UCSD-AML1 (cell line): ENCODE measurements at regions not wholly inside any gene's neighbourhood (a gene's known extent, or its start where the extent isn't known, plus 50 kb on each side); places are given as distances from the start of the nearest gene placed in this dataset.
"Not testable (repeated sequence)": the region's sequence is repeated elsewhere in the genome, so short reads cannot be mapped to it uniquely, and the experiment has no call there.

ENCODE experiments used
- DNase-seq: peaks from one replicate; lab custom pipeline; 2025; ENCODE audit not compliant: unreplicated experiment; lab: John Stamatoyannopoulos, UW

DNA sequence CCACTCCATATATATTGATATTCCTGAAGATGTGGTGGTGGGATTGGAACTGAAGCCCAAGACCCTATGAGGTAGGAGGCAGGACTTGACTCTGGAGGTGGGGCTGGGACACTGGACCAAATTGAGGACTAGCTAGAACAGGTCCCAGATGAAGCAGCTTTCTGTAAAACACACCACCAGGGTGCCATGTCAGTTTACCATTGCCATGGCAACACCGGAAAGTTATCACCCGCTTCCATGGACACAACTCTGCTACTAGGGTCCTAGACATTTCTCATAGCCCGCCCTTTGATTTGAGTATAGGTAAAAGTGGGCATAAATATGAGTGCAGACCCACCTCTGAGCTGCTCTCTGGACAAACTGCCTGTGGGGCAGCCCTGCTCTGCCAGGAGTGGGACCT, 490.5 kb upstream of the PFKP start:
- no peak for DNase-seq

DNA sequence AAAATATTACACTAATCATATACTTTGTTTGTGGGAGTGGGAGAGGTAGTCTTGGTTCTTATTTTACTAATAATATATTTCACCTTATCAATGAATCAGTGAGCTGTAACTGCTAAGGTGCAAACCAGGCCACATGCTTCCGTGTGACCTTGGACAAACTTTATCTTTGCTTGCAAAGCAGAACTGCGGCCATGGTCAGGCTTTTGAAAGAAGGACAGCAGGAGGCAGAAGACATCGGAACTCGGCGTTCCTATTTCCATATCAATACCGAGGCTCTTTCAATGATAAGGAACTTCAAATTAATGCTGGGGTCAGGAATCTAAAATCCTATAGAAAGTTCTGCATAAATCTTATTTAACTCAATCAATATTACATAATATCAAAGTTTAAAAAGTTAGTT, 491.9 kb upstream of the PFKP start:
- no peak for DNase-seq

DNA sequence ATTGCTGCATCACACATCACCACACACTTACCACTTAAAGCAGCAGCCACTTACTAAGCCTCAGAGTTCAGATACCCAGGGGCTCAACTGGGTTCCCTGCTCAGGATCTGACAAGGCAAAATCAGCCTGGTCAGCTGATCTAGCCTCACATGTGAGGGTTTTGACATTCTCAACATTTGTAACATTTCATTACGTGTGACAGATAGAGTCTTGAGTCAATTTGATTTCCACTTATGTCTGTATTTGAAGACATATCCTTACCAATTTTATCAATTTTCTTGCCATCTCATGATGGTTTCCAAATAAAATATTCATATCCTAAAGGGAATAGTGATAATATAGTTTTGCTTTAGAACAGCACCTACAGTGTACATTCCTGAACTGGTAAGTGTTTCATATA, 494.7 kb upstream of the PFKP start:
- no peak for DNase-seq

DNA sequence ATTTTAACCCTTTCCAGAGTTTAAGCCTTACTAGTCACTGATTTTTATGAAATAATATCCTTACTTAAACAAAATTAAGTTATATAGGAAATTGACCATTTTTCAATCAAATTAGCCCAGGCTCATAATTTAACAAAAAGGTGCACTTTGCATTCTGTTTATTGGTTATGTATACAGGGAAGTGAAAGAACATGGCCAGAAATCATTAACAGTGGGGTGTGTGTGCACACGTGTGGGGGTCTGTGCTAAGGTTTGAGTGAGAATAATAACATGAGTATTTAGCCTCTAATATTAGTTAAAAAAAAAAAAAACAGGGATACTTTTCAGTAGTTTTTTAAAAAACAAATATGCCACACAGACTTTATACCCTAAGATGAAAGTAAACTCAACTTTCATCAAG, 510.5 kb upstream of the PFKP start:
- DNase-seq = no peak

DNA sequence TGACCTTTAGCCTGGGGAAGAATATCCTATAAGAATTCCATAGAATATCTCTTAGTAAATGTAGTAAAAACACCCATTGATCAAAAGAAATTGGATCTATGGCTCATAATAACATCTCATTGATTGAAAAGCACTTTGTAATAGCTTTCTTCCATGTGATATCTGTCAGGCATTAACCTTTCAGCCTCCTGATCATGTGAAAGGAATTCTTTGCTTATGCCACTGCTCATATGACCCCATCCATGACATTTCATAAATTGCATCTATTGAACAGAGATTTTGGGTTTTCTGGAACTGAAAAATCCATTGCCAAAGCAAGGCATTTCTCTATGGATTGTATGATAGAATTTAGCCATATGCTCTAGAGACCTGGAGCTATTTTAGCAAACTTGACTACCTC, 519.3 kb upstream of the PFKP start:
- DNase-seq = no peak

DNA sequence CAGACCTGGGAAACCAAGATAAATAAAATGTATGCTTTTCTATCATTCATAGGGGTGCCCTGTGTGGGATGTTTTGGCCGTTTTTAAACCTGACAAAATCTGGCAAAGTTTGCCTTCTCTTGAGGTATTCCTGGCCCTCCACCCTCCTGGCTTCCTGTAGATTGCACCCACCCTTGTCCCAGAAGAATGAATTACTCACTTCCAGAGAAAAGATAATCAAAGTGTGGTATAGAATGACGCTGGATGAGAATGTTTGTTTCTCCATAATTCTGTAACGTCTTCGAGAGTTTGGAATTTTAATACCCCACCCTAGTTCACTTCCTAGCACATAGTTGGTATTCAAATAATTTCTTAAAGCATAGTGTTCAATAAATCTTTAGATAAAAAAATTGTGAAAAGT, 519.7 kb upstream of the PFKP start:
- DNase-seq = no peak

DNA sequence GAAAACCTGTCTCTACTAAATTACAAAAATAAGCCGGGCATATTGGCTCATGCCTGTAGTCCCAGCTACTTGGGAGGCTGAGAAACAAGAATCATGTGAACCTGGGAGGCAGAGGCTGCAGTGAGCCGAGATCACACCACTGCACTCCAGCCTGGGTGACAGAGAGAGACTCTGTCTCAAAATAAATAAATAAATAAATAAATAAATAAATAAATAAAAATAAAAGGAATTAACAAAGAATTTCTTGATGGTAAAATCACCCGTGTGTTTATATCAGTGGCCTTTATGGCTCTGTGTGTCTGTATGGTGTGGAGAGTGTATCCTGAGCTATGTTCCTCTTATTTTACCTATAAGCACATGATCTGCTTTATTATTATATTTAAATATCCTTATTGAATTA, 520.5 kb upstream of the PFKP start:
- not testable (repeated sequence) for DNase-seq

DNA sequence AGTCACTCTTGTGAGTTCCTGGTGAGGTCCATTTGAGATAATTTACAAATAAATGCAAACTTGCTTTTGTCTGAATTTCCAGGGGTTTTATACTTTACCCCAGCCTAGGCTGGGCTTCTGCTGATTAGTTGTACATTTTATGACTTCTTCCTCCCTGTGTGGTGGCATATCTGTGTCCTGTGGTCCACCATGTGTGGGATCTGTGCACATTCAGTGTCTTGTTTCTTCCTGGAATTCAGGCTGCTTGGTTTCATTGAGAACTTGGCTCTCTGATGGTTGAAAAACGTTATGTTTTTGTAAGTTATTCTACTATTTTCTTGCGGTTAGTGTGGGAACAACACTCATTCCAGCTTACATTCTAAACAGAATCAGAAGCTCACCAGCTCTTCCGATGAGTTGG, 523.4 kb upstream of the PFKP start:
- no peak for DNase-seq

DNA sequence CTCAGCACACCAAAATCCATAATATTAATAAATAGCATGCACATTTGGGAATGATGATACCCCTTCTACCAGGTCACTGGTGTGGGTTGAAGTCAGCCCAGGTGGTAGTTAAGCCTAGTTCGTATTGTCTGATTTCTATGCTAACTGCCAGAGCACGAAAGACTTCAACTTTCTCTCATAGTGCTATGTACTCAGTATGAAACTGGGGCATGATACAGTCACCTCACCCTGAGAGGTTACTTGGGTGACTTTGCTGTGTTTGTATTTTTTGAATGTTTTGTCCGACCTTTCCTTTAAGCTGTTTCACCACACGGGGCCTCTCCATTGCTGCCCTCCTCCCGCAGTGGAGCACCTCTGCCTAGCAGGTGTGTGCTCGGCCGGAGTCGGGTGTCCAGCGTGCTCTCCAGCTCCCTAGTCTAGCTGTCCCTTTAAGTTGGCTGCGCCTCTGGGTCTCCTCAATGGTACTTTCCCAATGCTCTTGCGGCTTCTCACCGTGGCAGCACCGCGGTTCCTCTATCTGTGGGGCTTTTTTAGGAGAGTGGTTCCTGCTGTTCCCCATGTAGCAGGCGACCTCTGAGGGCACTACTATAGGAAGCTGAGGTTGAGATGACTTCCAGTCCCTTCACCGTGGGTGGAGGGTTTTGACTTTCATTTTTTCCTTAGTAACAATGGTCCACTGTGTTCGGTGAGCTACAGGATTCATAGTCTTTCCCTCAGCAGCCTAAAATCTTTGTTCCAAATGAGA, 524.0 kb upstream of the PFKP start:
- DNase-seq = peak; percentile 54

DNA sequence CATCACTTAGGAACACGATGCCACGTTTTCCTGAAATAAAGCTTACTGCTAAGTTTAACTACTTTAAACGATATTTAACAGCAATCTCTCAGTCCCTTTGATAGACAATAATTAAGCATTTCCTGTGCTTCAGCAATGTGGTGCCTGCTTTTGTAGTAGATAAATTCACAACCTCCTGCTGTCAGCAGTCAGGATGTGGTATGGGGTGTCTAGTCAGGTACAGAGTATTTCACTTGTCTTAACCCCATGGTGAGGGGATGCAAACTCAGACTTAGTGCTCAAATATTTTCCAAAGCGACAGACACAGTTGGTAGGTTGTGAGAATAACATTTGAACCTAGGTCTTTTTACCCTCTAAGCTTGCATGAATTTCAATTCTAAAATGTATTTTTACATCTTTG, 526.2 kb upstream of the PFKP start:
- no peak for DNase-seq

DNA sequence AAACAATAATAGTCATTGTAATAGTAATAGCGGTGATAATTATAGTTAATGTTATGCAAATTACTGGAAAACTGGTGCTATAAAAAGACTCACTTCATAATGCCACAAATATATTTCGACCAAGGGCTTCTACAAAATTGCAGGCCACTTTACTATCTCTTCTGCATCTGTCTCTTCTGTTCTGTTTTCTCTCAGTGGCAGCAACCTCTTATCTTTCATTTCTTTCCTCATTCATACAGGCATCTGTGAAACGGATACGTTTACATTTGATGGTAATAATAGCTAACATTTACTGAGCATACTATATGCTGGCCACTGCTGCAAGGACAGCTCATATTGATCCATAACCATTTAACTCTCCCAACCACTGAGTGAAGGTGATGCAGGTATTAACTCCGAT, 537.4 kb upstream of the PFKP start:
- DNase-seq = no peak

DNA sequence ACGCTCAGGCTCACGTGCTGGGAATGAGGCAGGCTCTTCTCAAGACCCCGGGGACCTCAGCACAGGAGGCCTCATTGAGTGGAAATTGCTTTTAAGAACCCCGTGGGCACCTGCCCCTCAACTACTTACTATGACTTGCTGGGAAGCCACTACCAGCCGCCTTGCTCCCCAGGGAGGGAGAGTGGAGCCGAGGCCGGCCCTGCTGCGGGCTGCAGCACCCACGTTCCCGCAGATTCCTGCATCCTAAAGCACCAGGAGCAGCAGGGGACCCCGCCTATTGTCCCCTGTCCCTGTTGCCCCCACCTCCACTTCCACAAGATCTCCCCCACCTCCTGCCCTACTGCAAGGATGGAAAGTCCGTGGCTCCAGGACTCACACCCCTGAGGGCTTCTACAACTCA, 541.6 kb upstream of the PFKP start:
- DNase-seq = no peak

DNA sequence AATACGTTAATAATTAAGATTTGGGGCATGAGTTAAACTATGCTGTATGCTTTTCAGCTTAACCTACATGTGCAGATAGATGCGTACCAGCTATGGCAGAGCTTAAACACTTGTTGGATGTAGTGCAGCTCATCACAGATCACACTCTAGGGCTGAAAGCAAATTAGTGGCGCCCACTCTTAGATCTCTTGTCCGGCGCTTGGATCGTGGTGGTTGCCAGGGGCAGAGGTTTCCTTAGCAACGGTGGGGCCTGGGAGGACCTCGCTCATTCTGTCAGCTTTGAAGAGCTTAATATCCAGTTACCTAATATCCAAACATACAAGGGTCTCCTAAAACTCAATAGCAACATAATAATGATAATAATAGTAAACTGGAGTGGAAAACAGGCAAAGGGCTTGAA, 548.2 kb upstream of the PFKP start:
- no peak for DNase-seq

DNA sequence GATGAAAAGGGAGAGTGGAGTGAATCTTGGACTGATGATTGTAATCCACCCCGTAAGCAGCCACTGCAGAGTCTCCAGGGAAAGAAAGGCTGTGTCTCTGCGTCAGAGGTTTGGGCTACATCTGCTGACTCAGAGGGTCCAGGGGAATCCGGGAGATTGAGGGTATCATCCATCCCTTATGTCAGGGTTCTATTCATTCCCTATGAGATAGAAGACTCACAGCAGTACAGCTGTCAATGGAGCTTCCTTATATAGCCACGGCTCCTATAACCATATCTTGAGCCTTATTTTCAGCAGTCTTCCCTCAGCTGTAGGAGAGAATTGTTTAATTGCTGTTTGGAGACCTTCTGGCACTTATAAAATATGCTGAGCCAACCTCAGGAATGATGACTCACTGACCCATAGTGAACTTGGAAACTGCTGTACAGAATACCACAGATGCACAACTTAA, 558.2 kb upstream of the PFKP start:
- no peak for DNase-seq

DNA sequence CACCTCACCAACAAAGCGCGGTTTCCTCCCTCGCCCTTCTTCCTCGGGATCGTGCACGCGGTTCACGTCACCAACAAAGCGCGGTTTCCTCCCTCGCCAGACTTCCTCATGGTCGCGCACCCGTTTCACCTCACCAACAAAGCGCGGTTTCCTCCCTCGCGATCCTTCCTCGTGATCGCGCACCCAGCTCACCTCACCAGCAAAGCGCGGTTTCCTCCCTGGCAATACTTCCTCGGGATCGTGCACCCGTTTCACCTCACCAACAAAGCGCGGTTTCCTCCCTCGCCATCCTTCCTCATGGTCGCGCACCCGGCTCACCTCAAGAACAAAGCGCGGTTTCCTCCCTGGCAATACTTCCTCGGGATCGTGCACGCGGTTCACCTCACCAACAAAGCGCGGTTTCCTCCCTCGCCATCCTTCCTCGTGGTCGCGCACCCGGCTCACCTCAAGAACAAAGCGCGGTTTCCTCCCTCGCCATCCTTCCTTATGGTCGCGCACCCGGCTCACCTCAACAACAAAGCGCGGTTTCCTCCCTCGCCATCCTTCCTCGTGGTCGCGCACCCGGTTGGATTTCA, 565.9 kb upstream of the PFKP start:
- DNase-seq = not testable (repeated sequence)

DNA sequence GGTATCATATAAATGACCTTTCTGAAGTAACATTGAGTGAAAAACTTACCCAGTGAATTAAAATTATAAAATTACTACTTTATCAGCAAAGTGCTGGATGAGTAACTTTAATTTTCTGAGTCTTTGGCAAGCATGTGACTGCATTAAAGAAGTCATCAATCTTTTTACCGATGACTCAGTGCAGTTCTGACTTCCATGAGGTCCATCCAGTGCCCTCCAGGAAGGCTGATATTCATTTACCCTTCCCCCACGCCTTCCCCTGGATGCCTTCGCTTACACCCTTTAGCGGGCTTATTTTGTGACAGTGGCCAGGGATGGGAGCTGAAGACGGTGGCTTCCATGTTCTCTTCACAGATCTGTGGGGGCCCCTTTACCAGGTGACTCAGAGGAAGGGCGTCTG, 572.9 kb upstream of the PFKP start:
- no peak for DNase-seq

DNA sequence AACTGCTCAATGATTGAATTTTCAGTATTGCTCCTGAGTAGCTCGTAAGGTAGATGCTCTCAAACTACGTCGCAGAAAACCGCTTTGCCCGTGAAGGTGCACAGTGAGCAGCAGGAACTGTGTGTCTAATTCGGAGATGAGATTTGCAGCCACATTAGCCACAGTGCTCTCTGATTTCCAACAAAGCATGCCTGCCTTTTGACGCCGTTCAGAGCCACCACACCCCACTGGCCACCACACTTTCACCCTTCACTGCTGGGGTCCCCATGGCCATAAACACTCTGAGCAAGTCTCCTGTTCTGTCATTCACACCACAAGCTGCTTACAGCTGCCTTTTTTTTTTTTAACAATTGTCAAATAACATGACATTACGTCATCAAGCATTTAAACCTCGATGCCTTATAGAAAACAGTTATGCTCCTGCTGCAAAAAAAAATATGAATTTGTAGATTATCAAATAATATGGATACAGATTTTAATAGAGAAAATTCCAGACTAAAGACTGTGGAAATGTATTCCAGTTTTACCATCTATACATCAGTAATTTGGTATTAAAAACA, 578.8 kb upstream of the PFKP start:
- no peak for DNase-seq

DNA sequence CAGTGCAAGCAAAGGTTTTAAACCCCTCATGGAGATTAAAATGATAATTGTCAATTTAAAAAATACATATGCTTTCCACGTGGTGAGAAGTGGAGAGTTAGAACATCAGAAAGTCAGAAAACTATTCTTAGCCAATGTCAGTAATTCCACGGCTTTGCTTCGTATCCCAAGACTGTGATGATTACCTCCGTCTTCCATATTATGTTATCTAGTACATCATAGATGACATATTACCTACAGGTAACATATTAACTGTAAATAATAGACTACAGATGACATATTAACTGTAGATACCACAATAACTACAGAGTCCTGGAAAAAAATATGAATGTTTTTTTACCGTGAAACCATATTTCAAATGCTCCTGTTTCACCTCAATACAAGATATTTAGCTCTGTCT, 579.4 kb upstream of the PFKP start:
- no peak for DNase-seq

DNA sequence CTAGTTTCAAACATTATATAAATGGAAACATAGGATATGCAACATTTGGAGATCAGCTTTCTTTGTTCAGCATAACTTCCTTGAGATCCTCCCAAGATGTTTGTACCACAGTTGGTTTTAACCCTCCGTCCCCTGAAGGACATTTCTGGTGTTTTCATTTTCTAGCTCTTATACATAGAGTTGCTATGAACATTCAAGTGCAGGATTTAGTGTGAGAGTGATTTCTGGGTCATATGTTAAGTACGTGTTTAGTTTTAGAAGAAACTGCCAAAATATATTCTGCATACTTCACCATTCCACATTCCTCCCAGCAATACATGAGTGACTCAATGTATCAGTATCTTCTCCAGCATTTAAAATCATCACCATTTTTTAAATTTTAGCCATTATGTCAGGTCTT, 588.7 kb upstream of the PFKP start:
- no peak for DNase-seq

DNA sequence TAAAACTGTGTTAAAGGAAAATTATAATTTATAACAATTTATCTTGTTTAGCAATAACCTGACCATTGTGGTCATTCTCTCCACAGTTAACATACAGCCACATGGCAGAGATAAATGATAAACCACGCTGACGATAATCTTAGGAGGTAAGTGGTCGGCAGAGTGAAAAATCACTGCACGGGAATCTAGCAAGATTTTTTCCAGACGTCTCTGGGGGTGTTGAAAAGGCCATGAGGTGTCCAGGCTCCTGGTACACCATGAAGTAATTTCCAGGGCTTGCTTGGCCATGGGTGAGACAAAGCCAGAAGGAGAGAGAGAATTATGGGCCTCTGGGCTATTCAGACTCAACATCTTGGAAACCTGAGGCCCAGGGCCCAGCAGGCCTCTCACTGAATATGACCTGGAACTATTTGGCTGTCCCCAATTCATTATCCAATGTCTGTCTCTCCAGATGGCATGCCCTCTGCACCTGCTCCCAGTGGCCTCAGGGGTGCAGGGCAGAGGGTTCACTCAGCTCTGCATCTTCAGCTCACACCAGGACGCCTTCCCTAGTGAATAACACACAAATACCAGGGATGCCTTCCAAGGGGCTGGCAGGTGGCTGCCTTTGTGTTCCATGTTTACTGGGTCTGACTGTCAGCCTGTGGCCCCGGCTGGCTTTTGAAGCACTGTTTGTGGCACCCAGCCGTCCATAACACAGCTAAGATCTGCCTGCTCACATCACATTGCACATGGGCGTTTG, 590.4 kb upstream of the PFKP start:
- DNase-seq = no peak

DNA sequence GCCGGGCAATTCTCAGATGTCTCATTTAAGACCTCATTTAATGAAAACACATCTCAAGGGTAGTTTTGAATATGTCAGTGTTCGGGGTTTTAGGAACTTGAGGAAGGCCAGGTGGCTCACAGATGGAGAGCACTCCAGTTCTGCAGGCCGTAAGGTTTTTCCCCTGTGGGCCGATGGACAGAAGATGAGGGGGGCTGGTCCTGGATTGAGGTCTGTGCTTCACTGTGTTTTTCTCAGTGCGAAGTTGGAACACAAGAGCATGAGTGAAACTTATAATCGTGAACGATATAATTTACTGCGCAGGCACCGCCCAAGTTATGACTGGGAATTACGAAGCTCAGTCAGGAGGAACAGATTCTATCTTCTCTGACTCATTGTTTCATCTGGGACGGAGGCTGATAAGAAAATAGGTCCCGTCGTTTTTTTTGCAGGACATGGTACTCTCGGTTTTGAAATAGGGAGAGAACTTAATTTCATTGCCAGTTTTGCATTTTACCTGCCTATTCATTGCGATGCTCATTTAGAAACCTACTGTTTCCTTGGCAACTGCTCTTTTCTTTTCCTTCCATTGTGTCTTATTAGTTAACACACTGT, 591.0 kb upstream of the PFKP start:
- DNase-seq = no peak
